ENCODE measurements at regions not wholly inside any gene's neighbourhood (a gene's known extent, or its start where the extent isn't known, plus 50 kb on each side); places are given as distances from the start of the nearest gene placed in this dataset.

DNA sequence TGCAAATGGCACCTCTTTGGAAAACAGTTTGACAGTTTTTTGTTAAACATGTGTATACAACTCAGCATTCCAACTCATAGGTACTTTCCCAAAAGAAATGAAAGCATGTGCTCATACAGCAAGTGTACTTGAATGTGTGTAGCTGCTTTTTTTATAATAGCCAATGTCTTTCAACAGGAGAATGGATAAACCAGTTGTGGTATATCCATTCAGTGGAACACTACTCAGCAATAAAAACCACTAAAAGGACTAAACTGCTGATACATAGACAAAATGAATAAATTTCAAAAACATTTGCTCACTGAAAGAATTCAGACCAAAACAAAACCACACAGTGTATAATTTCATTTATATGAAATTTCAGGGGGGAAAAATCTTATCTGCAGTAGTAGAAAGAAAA lies 267.3 kb downstream of the NR2F1-AS1 start:
- TF ChIP-seq, protein P1, sequence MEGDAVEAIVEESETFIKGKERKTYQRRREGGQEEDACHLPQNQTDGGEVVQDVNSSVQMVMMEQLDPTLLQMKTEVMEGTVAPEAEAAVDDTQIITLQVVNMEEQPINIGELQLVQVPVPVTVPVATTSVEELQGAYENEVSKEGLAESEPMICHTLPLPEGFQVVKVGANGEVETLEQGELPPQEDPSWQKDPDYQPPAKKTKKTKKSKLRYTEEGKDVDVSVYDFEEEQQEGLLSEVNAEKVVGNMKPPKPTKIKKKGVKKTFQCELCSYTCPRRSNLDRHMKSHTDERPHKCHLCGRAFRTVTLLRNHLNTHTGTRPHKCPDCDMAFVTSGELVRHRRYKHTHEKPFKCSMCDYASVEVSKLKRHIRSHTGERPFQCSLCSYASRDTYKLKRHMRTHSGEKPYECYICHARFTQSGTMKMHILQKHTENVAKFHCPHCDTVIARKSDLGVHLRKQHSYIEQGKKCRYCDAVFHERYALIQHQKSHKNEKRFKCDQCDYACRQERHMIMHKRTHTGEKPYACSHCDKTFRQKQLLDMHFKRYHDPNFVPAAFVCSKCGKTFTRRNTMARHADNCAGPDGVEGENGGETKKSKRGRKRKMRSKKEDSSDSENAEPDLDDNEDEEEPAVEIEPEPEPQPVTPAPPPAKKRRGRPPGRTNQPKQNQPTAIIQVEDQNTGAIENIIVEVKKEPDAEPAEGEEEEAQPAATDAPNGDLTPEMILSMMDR (conservative IDR thresholded peaks at IDR 0.05 in 1 of 2, IDR thresholded peaks at IDR 0.05 in 1 of 2; ENCODE audit: low read depth in 1 of 2, low read length in 2 of 2): no peak
- TF ChIP-seq EZH2 (IDR thresholded peaks at IDR 0.05; ENCODE audit: low read length, missing control alignments): no peak

Measured in fibroblast of lung (primary cell).